HG03064 (cell line): ENCODE measurements at regions not wholly inside any gene's neighbourhood (a gene's known extent, or its start where the extent isn't known, plus 50 kb on each side); places are given as distances from the start of the nearest gene placed in this dataset.

Experiments
- ATAC-seq: cut with Tn5 transposase; IDR thresholded peaks from one replicate; pipeline ENCODE4 v1.9.1; 2021; ENCODE audit warnings: low read depth; ENCODE audit not compliant: unreplicated experiment

DNA sequence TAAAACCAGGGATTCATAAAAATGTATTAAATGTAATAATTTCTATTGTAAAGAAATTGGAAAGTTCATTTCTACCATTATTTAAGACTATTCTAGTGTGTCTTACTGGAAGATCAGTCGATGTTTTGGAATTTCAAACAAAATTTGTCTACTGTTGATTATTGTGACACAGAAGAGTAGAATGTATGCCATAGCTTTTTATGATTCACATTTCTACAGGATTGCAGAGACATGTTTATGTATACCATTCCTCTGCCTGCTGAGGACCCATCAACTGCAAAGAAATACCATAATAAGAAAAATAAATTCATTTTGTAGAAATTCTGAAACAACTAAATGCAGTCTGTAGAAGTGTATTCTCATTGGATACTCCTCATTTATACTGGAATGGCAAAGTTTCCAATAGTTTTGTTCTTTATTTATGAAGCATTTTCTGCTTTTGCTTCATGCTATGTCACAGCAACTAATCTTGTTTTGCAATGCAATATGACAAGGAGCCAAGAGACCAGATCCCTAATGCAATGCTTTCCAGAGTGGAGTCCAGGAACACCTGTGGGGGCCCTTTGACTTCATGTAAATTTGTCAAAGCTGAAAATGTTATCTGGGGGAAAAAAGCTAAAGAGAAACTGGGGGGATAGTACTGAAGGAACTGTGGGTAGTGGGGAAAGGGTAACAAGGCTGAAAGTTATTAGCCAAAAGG lies 172.9 kb upstream of the LRIG3 start:
- no peak for ATAC-seq

DNA sequence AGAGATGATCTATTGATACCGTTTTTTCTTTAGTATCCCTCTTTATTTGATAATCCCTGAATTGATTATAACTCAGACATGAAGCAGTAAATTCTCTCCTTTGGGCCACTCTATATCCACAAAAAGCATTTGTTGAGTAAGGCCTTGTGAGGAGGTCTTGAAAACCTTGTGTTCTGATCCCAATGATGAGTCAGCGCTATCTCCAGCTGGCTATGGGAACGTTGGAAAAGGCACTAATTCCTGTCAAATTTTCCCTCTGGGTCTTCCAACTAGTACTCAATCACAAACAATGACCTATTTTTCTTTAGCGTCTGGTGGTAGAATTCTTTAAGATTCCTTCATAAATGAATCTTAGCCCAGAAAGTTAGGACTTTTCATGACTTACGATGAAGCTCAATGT lies 168.4 kb upstream of the LRIG3 start:
- no peak for ATAC-seq

GRCh38 chr12:59087691-59088090 lies 167.4 kb upstream of the LRIG3 start:
- no peak for ATAC-seq

GRCh38 chr12:59087077-59087673 lies 166.9 kb upstream of the LRIG3 start:
- ATAC-seq = no peak

- no peak for ATAC-seq
Measured at GRCh38 chr12:59086126-59086525, 165.8 kb upstream of the LRIG3 start.

DNA sequence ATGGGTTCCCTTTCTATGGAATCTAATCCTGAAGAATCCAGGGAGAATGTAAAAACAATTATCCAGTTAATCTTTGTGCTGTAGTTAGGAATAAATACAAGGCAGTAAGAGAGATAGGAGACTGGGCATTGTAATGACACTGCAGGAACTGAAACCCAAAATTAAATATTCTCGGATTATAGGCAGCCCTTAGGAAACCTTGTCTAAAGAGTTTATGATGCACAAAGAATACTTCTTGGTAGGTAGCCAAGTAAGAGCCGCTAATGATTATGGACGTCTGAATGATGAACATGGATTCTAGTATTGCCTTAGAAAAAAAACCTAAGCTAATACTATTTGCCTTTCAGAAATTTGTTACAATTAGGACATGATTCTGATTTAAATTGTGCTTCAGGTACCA lies 165.4 kb upstream of the LRIG3 start:
- no peak for ATAC-seq

GRCh38 chr12:59084511-59085375 lies 164.4 kb upstream of the LRIG3 start:
- no peak for ATAC-seq

DNA sequence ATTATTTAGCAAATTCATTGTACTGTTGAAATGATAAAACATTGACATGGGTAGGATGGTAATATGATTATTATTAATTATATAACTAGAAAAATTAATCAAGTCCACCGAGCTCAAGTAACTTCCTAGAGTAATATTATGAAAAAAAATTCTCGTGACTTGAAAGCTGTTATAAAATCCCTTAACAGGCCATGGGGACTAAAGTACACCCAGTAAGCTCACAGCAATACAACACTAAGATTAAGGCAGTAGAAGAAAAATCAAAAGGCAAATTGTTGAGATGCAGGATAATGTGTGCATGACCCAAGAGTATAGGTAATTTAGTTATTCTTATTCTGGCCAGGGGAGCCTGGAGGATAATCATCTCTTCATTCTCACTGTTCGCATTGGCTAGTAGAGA lies 162.6 kb upstream of the LRIG3 start:
- no peak for ATAC-seq

GRCh38 chr12:59080101-59080500 lies 159.8 kb upstream of the LRIG3 start:
- ATAC-seq = no peak

GRCh38 chr12:59079472-59079871 lies 159.2 kb upstream of the LRIG3 start:
- no peak for ATAC-seq

DNA sequence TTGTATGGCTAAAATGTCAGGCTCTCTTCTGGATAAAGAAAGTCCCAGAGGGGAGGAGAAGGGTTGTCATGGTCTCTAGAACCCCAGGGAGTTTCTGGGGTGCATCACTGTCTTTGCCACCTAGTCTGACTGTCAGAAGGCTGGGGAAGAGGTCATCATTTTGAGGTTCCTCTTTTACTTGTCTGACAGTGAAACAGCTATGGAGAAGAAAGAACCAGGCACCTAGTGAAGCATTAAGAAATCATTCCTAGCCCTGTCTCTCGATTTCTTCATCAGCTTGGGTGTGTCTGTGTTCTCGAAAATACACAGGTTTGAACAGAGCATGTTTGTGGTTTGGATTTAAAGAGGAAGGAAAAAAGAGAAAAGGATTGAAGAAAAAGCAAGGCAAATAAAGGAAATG lies 158.7 kb upstream of the LRIG3 start:
- no peak for ATAC-seq

- no peak for ATAC-seq
Measured at GRCh38 chr12:59077575-59078426, 157.5 kb upstream of the LRIG3 start.

DNA sequence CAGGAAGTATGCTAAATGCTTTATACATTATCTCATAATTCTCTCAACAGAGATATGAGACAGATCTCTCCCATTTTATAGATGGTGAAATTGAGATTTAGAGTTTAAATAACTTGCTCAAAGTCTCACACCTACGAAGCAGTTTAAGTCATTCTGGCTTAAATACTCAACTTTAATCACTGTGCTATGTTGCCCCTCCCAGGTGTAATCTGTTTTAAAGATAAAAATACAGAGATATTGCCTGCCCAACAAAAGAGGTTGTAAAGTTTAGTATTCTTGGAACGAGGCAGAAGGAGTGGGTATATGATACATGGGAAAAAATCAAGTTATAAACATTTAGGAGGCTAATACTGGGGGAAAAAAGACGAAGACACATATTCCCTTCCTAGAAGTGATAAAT lies 156.8 kb upstream of the LRIG3 start:
- no peak for ATAC-seq

DNA sequence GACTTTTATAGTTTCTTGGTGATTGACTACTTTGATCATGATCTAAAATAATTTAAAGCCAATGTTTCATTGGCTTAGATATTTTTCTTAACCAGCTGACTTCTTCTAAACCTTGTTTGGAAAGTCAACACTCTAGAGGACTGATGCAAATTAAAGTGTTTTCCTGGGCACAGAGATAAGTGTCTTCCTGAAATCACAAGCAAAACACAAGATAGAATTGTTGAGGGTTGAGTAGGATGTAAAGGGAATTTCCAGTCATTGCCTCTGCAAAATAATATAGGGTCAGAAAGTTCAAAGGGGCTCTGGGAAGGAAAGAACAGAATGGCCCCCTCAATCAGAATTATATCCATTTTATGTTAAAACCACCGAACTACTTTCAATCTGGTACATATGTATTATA lies 156.3 kb upstream of the LRIG3 start:
- ATAC-seq = no peak

DNA sequence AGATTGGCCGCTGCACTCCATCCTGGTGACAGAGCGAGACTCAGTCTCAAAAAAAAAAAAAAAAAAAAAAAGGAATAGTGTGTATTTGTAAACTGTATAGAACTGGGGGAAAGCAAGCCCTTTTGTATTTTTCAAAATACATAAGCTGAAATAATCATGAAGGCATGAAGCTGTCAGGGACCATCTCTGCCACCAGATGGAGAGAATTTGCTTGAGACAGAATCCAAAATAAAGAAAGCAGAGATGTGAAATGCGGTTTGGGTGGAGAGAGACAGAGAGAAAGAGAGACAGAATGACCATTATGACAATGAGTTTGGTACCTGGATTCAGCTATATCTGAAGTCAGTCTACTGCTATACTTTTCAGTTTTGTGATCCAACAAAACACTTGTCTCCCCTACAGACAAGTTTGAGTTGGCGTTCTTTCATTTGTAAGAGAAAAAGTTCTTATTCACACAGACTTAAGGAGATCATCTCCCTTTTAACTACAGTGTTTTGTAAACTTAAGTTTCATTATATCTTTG lies 155.7 kb upstream of the LRIG3 start:
- no peak for ATAC-seq

DNA sequence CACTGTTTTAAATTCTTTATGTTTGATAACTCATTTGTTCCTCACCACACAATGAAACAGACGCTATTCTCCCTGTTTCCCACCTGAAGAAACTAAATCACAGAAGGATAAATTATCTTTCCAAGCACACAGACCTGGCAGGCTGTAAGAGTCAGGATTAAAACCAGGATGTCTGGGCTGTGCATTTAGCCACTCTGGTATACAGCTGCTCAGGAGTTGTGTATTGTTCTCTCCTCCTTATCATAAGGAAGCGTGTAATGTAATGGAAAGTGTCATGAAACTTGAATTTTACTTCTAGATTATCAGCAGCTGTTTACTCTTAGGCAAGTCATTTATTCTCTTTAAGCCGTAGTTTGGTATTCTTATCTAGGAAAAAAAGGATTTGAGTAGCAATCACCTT lies 154.8 kb upstream of the LRIG3 start:
- ATAC-seq = no peak

DNA sequence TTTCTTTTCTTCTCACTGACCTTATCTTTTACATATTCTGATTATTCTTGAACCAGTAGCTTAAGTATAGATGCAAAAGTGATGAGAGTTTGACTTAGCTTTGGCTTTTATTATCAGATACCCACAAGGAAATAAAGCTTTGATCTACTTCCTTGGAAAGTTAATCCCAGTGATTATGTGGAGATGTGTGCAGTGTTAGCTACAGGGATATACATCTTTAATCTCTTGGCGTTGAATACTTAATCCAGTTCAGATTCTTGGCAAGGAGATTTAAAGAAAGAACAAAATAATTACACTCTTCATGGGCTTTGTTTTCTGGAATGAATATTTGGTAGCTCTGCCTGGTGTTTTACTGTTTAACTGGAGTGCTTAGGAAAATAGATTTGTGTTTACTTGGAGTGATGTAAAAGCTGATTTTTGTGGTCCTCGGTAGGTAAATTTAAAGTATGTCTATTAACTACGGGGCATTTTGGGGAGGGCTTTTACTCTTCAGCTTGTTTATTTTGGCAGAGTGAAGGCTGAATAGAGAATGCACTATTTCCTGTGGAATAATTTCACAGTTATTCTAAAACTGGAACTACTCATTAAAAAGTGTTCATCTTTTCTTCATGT lies 150.1 kb upstream of the LRIG3 start:
- ATAC-seq = no peak

DNA sequence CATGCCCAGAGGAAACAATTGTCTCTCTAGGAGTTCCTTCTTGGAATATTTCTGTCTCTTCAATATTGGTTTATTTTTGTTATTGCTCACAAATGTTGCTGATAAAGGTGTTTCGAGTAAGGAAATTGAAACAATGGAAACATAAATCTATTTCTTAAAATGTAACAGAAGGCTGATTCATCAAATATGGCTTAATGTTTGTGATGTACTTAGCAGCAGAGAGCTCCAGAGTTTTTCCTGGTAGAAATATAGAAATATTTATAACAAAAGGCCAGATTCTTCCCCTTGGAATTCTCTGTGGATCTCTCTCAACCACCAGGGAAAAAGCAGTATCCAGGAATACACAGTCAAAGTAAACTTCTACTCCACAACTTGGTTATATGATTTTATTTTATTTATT lies 149.2 kb upstream of the LRIG3 start:
- no peak for ATAC-seq

- ATAC-seq = no peak
Measured at GRCh38 chr12:59068436-59068835, 148.1 kb upstream of the LRIG3 start.

GRCh38 chr12:59067083-59067482 lies 146.8 kb upstream of the LRIG3 start:
- ATAC-seq = no peak
